ENCODE measurements at regions not wholly inside any gene's neighbourhood (a gene's known extent, or its start where the extent isn't known, plus 50 kb on each side); places are given as distances from the start of the nearest gene placed in this dataset.
"Not testable (repeated sequence)": the region's sequence is repeated elsewhere in the genome, so short reads cannot be mapped to it uniquely, and the experiment has no call there.

DNA sequence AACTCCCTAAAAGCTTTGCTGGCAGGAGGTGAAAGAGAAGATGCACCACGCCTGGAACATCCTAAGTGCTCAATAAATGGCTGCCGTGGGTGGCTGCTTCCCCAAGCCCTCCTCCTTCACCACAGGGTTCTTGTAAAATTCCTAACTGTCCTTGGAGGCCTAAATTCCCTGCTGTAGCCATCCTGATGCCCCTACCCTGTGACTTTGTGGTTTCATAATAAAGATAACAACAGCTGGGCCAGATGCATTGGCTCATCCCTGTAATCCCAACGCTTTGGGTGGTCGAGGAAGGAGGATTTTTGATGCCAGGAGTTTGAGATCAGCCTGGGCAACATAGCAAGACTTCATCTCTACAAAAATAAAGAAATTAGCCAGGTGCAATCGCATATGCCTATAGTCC is 341.8 kb downstream of the ANKRD30A start:
- no peak overlapping the region for H3K4me3 ChIP-seq
- no peaks in the 10 kb centered on the region for H3K9me3 ChIP-seq
- H3K36me3 ChIP-seq = no peaks in the 10 kb centered on the region
- TF ChIP-seq EP300 (IDR thresholded peaks at IDR 0.05) (no peak), POLR2A (IDR thresholded peaks at IDR 0.05) (no peak), POLR2AphosphoS5 (IDR thresholded peaks at IDR 0.05) (no peak)
- TF ChIP-seq, protein P1, sequence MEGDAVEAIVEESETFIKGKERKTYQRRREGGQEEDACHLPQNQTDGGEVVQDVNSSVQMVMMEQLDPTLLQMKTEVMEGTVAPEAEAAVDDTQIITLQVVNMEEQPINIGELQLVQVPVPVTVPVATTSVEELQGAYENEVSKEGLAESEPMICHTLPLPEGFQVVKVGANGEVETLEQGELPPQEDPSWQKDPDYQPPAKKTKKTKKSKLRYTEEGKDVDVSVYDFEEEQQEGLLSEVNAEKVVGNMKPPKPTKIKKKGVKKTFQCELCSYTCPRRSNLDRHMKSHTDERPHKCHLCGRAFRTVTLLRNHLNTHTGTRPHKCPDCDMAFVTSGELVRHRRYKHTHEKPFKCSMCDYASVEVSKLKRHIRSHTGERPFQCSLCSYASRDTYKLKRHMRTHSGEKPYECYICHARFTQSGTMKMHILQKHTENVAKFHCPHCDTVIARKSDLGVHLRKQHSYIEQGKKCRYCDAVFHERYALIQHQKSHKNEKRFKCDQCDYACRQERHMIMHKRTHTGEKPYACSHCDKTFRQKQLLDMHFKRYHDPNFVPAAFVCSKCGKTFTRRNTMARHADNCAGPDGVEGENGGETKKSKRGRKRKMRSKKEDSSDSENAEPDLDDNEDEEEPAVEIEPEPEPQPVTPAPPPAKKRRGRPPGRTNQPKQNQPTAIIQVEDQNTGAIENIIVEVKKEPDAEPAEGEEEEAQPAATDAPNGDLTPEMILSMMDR (IDR thresholded peaks at IDR 0.05) = no peak
- DNase-seq (no peak), ATAC-seq (ENCODE audit: low FRiP score in 2 of 2) (no peak)
- 73 to 79% methylated on average over 5 of the region's 5 CpGs for WGBS, 2 donors
- no peaks in the 10 kb centered on the region for H3K4me1 ChIP-seq
- no peak overlapping the region for H3K27ac ChIP-seq
- no peaks in the 10 kb centered on the region for H3K27me3 ChIP-seq

DNA sequence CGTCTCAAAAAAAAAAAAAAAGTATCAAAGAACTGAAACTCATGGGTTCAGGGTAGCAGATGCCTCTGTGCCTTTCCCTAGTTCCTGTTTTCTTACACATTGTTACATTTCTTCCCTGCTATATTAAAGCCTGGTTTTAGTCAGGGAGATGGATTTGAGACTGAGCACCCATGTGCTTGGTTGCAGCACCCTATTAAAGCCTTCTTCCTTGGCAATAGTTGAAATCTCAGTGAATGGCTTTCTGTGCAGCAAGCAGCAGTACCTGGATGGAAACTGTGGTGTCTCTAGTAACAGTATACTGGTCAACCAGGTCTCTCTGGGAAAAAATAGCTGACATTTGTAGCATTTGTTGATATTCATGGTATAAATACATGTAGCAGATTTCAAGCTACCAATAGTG is 331.1 kb downstream of the ANKRD30A start:
- no peaks in the 10 kb centered on the region for H3K4me1 ChIP-seq
- no peak overlapping the region for H3K4me3 ChIP-seq
- TF ChIP-seq, protein P1 (IDR thresholded peaks at IDR 0.05) = no peak
- no peak for TF ChIP-seq POLR2A (IDR thresholded peaks at IDR 0.05)
- TF ChIP-seq POLR2AphosphoS5 (IDR thresholded peaks at IDR 0.05) = no peak
- TF ChIP-seq EP300 (IDR thresholded peaks at IDR 0.05) = no peak
- DNase-seq = no peak
- peaks cover 0 to 5% (median 4%) of the 10 kb centered on the region in 4 donors for H3K9me3 ChIP-seq
- H3K36me3 ChIP-seq = no peaks in the 10 kb centered on the region
- H3K27me3 ChIP-seq = no peaks in the 10 kb centered on the region
- no peak for ATAC-seq (ENCODE audit: low FRiP score in 2 of 2)
- H3K27ac ChIP-seq = no peak overlapping the region
- WGBS, 2 donors = 94 to 97% methylated on average over 1 of the region's 1 CpG

DNA sequence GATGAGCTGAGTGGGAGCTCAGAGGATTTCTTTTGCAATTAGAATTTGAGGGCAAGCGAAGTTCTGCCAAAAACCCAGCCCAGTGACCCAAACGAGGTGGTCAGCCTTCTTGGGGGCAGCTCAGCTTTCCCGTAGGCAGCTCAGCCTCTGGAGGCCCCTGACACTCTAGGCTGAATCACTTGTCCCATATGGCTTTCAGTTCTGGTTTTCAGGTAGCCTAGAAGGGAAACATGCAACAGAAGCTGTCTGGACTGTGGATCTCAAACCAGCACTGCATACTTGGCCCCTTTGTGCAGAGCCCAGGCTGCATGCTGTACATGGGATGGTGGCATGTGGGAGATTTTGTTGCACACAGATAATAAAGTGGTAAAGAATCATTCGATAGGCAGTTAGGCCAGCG is 322.8 kb downstream of the ANKRD30A start:
- Histone ChIP-seq H3K27ac (no peak overlapping the region), H3K27me3 (no peaks in the 10 kb centered on the region), H3K4me1 (no peaks in the 10 kb centered on the region), H3K36me3 (no peaks in the 10 kb centered on the region), H3K9me3 (no peaks in the 10 kb centered on the region), H3K4me3 (no peak overlapping the region)
- DNase-seq = no peak
- TF ChIP-seq EP300 (IDR thresholded peaks at IDR 0.05) (no peak), POLR2A (IDR thresholded peaks at IDR 0.05) (no peak), POLR2AphosphoS5 (IDR thresholded peaks at IDR 0.05) (no peak)
- TF ChIP-seq, protein P1 (IDR thresholded peaks at IDR 0.05) = no peak
- 49 to 63% methylated on average over 3 to 5 of the region's 5 CpGs for WGBS, 2 donors
- ATAC-seq (ENCODE audit: low FRiP score in 2 of 2) = no peak

DNA sequence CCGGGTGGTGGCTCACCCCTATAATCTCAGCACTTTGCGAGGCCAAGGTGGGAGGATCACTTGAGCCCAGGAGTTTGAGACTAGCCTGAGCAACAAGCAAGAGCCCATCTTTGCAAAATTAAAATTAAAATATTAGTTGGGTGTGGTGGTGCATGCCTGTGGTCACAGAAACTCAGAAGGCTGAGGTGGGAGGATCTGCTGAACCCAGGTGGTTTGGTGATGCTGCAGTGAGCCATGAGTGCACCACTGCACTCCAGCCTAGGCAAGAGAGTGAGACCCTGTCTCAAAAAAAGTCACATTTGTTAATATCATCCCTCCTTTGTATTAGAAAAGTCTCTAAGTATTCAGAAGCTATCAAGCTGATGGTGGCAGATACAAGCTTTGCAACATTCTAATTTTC is 317.5 kb downstream of the ANKRD30A start:
- DNase-seq (no peak), ATAC-seq (ENCODE audit: low FRiP score in 2 of 2) (no peak)
- TF ChIP-seq, protein P1 (IDR thresholded peaks at IDR 0.05) = no peak
- TF ChIP-seq POLR2AphosphoS5 (IDR thresholded peaks at IDR 0.05) (no peak), POLR2A (IDR thresholded peaks at IDR 0.05) (no peak), EP300 (IDR thresholded peaks at IDR 0.05) (no peak)
- WGBS, 2 donors = 73 to 75% methylated on average over 2 of the region's 2 CpGs
- no peaks in the 10 kb centered on the region for H3K9me3 ChIP-seq
- H3K4me3 ChIP-seq = no peak overlapping the region
- no peak overlapping the region for H3K27ac ChIP-seq
- H3K4me1 ChIP-seq = no peaks in the 10 kb centered on the region
- no peaks in the 10 kb centered on the region for H3K36me3 ChIP-seq
- H3K27me3 ChIP-seq = no peaks in the 10 kb centered on the region

DNA sequence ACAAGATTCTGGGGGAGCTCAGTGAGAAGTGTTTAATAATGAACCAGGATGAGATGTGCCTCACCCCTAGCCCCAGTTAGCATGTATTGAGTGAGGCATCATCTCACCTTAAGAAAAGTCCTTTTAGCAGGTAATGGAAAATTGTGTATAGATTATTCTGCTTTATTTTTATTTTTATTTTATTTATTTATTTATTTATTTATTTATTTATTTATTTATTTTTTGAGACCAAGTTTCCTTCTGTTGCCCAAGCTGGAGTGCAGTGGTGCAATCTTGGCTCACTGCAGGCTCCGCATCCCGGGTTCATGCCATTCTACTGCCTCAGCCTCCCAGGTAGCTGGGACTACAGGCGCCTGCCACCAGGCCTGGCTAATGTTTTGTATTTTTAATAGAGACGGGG is 315.8 kb downstream of the ANKRD30A start:
- ATAC-seq (ENCODE audit: low FRiP score in 2 of 2); H3K27me3 ChIP-seq; H3K36me3 ChIP-seq; DNase-seq; H3K9me3 ChIP-seq; H3K4me3 ChIP-seq; H3K27ac ChIP-seq; H3K4me1 ChIP-seq: not testable (repeated sequence)
- 88 to 94% methylated on average over 4 of the region's 4 CpGs for WGBS, 2 donors
